GM12891 (cell line): ENCODE measurements at regions not wholly inside any gene's neighbourhood (a gene's known extent, or its start where the extent isn't known, plus 50 kb on each side); places are given as distances from the start of the nearest gene placed in this dataset.

Experiments used
- POLR2A ChIP-seq: IDR thresholded peaks from 2 replicates; pipeline ENCODE4 v1.6.1; 2011; ENCODE audit warnings: low read depth, low read length, control low read depth
- POLR2AphosphoS5 ChIP-seq: IDR thresholded peaks from 2 replicates; pipeline ENCODE4 v1.6.1; 2011; ENCODE audit warnings: low read depth, low read length, control low read depth
- TAF1 ChIP-seq: IDR thresholded peaks from 2 replicates; pipeline ENCODE4 v1.6.1; 2011; ENCODE audit warnings: low read depth, low read length, control low read depth

DNA sequence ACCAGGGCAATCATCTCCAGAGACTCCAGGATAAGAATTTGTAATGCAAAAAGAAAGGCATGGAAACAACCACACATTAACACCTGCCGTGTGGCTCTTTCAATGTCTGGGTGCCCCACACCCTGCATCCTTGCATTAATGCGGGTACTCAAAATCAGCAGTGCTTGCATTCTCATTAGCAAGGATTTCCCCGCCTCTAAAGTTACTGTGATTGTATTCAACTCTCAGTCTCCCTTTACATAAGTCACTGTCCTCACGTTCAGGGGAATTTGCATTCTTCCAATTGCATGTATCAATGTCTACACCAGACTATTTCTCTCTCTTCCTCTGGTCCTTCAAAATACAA is 324.3 kb downstream of the FOXL1 start:
- TF ChIP-seq POLR2AphosphoS5 (no peak), POLR2A (no peak), TAF1 (no peak)
